HEK293 (cell line): ENCODE measurements at regions not wholly inside any gene's neighbourhood (a gene's known extent, or its start where the extent isn't known, plus 50 kb on each side); places are given as distances from the start of the nearest gene placed in this dataset.

ENCODE experiments used
- GLI4 ChIP-seq: fragments of 450-650 bp; formaldehyde crosslinking; IDR thresholded peaks from 2 replicates; pipeline ENCODE4 v1.5.1; 2016; ENCODE audit warnings: missing biosample characterization, missing genetic modification characterization
- PBX3 ChIP-seq: sonication (generic); formaldehyde crosslinking; IDR thresholded peaks from 2 replicates; pipeline ENCODE4 v1.8.1; 2022; ENCODE audit warnings: mild to moderate bottlenecking, moderate library complexity, missing genetic modification reagents
- REST ChIP-seq: fragments of 450-650 bp; formaldehyde crosslinking; IDR thresholded peaks from 2 replicates; pipeline ENCODE4 v1.5.1; 2016; ENCODE audit warnings: missing biosample characterization, missing genetic modification characterization
- ZNF169 ChIP-seq: fragments of 450-650 bp; formaldehyde crosslinking; IDR thresholded peaks from 2 replicates; pipeline ENCODE4 v1.5.1; 2016; ENCODE audit warnings: missing biosample characterization, missing genetic modification characterization
- ZNF416 ChIP-seq: fragments of 450-650 bp; formaldehyde crosslinking; IDR thresholded peaks from 2 replicates; pipeline ENCODE4 v1.5.1; 2016; ENCODE audit warnings: missing biosample characterization, missing genetic modification characterization
- ZNF510 ChIP-seq: fragments of 450-650 bp; formaldehyde crosslinking; IDR thresholded peaks from 2 replicates; pipeline ENCODE4 v1.5.1; 2018; ENCODE audit warnings: mild to moderate bottlenecking, missing genetic modification characterization, missing biosample characterization; ENCODE audit not compliant: insufficient replicate concordance
- ZNF561 ChIP-seq: fragments of 450-650 bp; IDR thresholded peaks from 2 replicates; pipeline ENCODE4 v1.5.1; 2018; ENCODE audit warnings: missing biosample characterization, missing genetic modification characterization, borderline replicate concordance
- ZNF621 ChIP-seq: fragments of 450-650 bp; formaldehyde crosslinking; IDR thresholded peaks from 2 replicates; pipeline ENCODE4 v1.5.1; 2017; ENCODE audit warnings: missing biosample characterization, missing genetic modification characterization
- ZNF660 ChIP-seq: fragments of 450-650 bp; IDR thresholded peaks from 2 replicates; pipeline ENCODE4 v1.5.1; 2018; ENCODE audit warnings: missing biosample characterization, mild to moderate bottlenecking, missing genetic modification characterization
- ZNF701 ChIP-seq: fragments of 450-650 bp; formaldehyde crosslinking; IDR thresholded peaks from 2 replicates; pipeline ENCODE4 v1.5.1; 2016; ENCODE audit warnings: missing biosample characterization, missing genetic modification characterization
- TF ChIP-seq, protein P1 (sequence below): fragments of 450-650 bp; formaldehyde crosslinking; IDR thresholded peaks from 2 replicates; pipeline ENCODE4 v1.5.1; 2016; ENCODE audit warnings: missing biosample characterization, missing genetic modification characterization

- TF ChIP-seq, protein P1, sequence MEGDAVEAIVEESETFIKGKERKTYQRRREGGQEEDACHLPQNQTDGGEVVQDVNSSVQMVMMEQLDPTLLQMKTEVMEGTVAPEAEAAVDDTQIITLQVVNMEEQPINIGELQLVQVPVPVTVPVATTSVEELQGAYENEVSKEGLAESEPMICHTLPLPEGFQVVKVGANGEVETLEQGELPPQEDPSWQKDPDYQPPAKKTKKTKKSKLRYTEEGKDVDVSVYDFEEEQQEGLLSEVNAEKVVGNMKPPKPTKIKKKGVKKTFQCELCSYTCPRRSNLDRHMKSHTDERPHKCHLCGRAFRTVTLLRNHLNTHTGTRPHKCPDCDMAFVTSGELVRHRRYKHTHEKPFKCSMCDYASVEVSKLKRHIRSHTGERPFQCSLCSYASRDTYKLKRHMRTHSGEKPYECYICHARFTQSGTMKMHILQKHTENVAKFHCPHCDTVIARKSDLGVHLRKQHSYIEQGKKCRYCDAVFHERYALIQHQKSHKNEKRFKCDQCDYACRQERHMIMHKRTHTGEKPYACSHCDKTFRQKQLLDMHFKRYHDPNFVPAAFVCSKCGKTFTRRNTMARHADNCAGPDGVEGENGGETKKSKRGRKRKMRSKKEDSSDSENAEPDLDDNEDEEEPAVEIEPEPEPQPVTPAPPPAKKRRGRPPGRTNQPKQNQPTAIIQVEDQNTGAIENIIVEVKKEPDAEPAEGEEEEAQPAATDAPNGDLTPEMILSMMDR, result no peak
- TF ChIP-seq GLI4 (tag by site-specific recombination) (no peak), ZNF621 (tag by site-specific recombination) (no peak), ZNF660 (no peak), ZNF561 (tag by site-specific recombination) (no peak), ZNF416 (no peak), ZNF701 (tag by site-specific recombination) (no peak), ZNF510 (tag by site-specific recombination) (no peak), PBX3 (no peak), ZNF169 (tag by site-specific recombination) (no peak), REST (no peak)
Measured at GRCh38 chr18:64614446-64614845, 465.6 kb upstream of the LINC00305 start.
